ENCODE measurements at regions not wholly inside any gene's neighbourhood (a gene's known extent, or its start where the extent isn't known, plus 50 kb on each side); places are given as distances from the start of the nearest gene placed in this dataset.

GRCh38 chr2:188078534-188078933 lies 213.1 kb upstream of the GULP1 start:
- H3K27me3 ChIP-seq (ENCODE audit: control insufficient read depth in 3 of 3, insufficient read depth in 3 of 3, low read length in 3 of 3): no peaks in the 10 kb centered on the region
- no peak overlapping the region for H3K4me3 ChIP-seq (ENCODE audit: low read length in 3 of 3)
- peaks cover 0 to 2% (median 0%) of the 10 kb centered on the region in 3 donors for H3K9me3 ChIP-seq (ENCODE audit: control insufficient read depth in 3 of 3, low read length in 3 of 3)
- H3K9ac ChIP-seq (ENCODE audit: low read depth in 1 of 3, low read length in 3 of 3): no peak overlapping the region
- H3K36me3 ChIP-seq (ENCODE audit: control insufficient read depth in 3 of 3, insufficient read depth in 3 of 3, low read length in 3 of 3): no peaks in the 10 kb centered on the region
- H3K4me1 ChIP-seq (ENCODE audit: control insufficient read depth in 3 of 3, insufficient read depth in 3 of 3, low read length in 3 of 3): no peaks in the 10 kb centered on the region
- no peak overlapping the region for H3K27ac ChIP-seq (ENCODE audit: low read depth, low read length)

GRCh38 chr2:188079196-188079595 lies 212.5 kb upstream of the GULP1 start:
- no peak overlapping the region for H3K9ac ChIP-seq (ENCODE audit: low read depth in 1 of 3, low read length in 3 of 3)
- no peak overlapping the region for H3K4me3 ChIP-seq (ENCODE audit: low read length in 3 of 3)
- no peaks in the 10 kb centered on the region for H3K4me1 ChIP-seq (ENCODE audit: control insufficient read depth in 3 of 3, insufficient read depth in 3 of 3, low read length in 3 of 3)

GRCh38 chr2:188085421-188085820 lies 206.3 kb upstream of the GULP1 start:
- Histone ChIP-seq H3K9me3 (ENCODE audit: control insufficient read depth in 3 of 3, low read length in 3 of 3) (no peaks in the 10 kb centered on the region), H3K4me3 (ENCODE audit: low read length in 3 of 3) (no peak overlapping the region), H3K9ac (ENCODE audit: low read depth in 1 of 3, low read length in 3 of 3) (no peak overlapping the region), H3K27ac (ENCODE audit: low read depth, low read length) (no peak overlapping the region), H3K36me3 (ENCODE audit: control insufficient read depth in 3 of 3, insufficient read depth in 3 of 3, low read length in 3 of 3) (no peaks in the 10 kb centered on the region), H3K4me1 (ENCODE audit: control insufficient read depth in 3 of 3, insufficient read depth in 3 of 3, low read length in 3 of 3) (no peaks in the 10 kb centered on the region), H3K27me3 (ENCODE audit: control insufficient read depth in 3 of 3, insufficient read depth in 3 of 3, low read length in 3 of 3) (no peaks in the 10 kb centered on the region)

More at GRCh38 chr2:188079196-188079595, 212.5 kb upstream of the GULP1 start:
- no peaks in the 10 kb centered on the region for H3K36me3 ChIP-seq (ENCODE audit: control insufficient read depth in 3 of 3, insufficient read depth in 3 of 3, low read length in 3 of 3)
- no peaks in the 10 kb centered on the region for H3K9me3 ChIP-seq (ENCODE audit: control insufficient read depth in 3 of 3, low read length in 3 of 3)
- H3K27me3 ChIP-seq (ENCODE audit: control insufficient read depth in 3 of 3, insufficient read depth in 3 of 3, low read length in 3 of 3): no peaks in the 10 kb centered on the region
- H3K27ac ChIP-seq (ENCODE audit: low read depth, low read length): no peak overlapping the region

- Histone ChIP-seq H3K4me3 (ENCODE audit: low read length in 3 of 3) (no peak overlapping the region), H3K27me3 (ENCODE audit: control insufficient read depth in 3 of 3, insufficient read depth in 3 of 3, low read length in 3 of 3) (no peaks in the 10 kb centered on the region), H3K27ac (ENCODE audit: low read depth, low read length) (no peak overlapping the region), H3K9ac (ENCODE audit: low read depth in 1 of 3, low read length in 3 of 3) (no peak overlapping the region), H3K9me3 (ENCODE audit: control insufficient read depth in 3 of 3, low read length in 3 of 3) (no peaks in the 10 kb centered on the region), H3K36me3 (ENCODE audit: control insufficient read depth in 3 of 3, insufficient read depth in 3 of 3, low read length in 3 of 3) (no peaks in the 10 kb centered on the region), H3K4me1 (ENCODE audit: control insufficient read depth in 3 of 3, insufficient read depth in 3 of 3, low read length in 3 of 3) (no peaks in the 10 kb centered on the region)
Observed at GRCh38 chr2:188089901-188090300, 201.8 kb upstream of the GULP1 start.

GRCh38 chr2:188091220-188091619 lies 200.5 kb upstream of the GULP1 start:
- H3K27me3 ChIP-seq (ENCODE audit: control insufficient read depth in 3 of 3, insufficient read depth in 3 of 3, low read length in 3 of 3): no peaks in the 10 kb centered on the region
- no peaks in the 10 kb centered on the region for H3K9me3 ChIP-seq (ENCODE audit: control insufficient read depth in 3 of 3, low read length in 3 of 3)
- H3K27ac ChIP-seq (ENCODE audit: low read depth, low read length): no peak overlapping the region
- H3K36me3 ChIP-seq (ENCODE audit: control insufficient read depth in 3 of 3, insufficient read depth in 3 of 3, low read length in 3 of 3): no peaks in the 10 kb centered on the region
- H3K9ac ChIP-seq (ENCODE audit: low read depth in 1 of 3, low read length in 3 of 3): no peak overlapping the region
- H3K4me3 ChIP-seq (ENCODE audit: low read length in 3 of 3): no peak overlapping the region
- H3K4me1 ChIP-seq (ENCODE audit: control insufficient read depth in 3 of 3, insufficient read depth in 3 of 3, low read length in 3 of 3): no peaks in the 10 kb centered on the region

- H3K36me3 ChIP-seq (ENCODE audit: control insufficient read depth in 3 of 3, insufficient read depth in 3 of 3, low read length in 3 of 3): no peaks in the 10 kb centered on the region
- no peaks in the 10 kb centered on the region for H3K9me3 ChIP-seq (ENCODE audit: control insufficient read depth in 3 of 3, low read length in 3 of 3)
- H3K9ac ChIP-seq (ENCODE audit: low read depth in 1 of 3, low read length in 3 of 3): no peak overlapping the region
- no peaks in the 10 kb centered on the region for H3K4me1 ChIP-seq (ENCODE audit: control insufficient read depth in 3 of 3, insufficient read depth in 3 of 3, low read length in 3 of 3)
- no peak overlapping the region for H3K4me3 ChIP-seq (ENCODE audit: low read length in 3 of 3)
- no peaks in the 10 kb centered on the region for H3K27me3 ChIP-seq (ENCODE audit: control insufficient read depth in 3 of 3, insufficient read depth in 3 of 3, low read length in 3 of 3)
- H3K27ac ChIP-seq (ENCODE audit: low read depth, low read length): no peak overlapping the region
Observed at GRCh38 chr2:188092734-188093133, 198.9 kb upstream of the GULP1 start.

GRCh38 chr2:188096910-188097309 lies 194.8 kb upstream of the GULP1 start:
- Histone ChIP-seq H3K36me3 (ENCODE audit: control insufficient read depth in 3 of 3, insufficient read depth in 3 of 3, low read length in 3 of 3) (no peaks in the 10 kb centered on the region), H3K9me3 (ENCODE audit: control insufficient read depth in 3 of 3, low read length in 3 of 3) (no peaks in the 10 kb centered on the region), H3K27me3 (ENCODE audit: control insufficient read depth in 3 of 3, insufficient read depth in 3 of 3, low read length in 3 of 3) (no peaks in the 10 kb centered on the region), H3K4me1 (ENCODE audit: control insufficient read depth in 3 of 3, insufficient read depth in 3 of 3, low read length in 3 of 3) (no peaks in the 10 kb centered on the region), H3K9ac (ENCODE audit: low read depth in 1 of 3, low read length in 3 of 3) (no peak overlapping the region), H3K27ac (ENCODE audit: low read depth, low read length) (no peak overlapping the region), H3K4me3 (ENCODE audit: low read length in 3 of 3) (no peak overlapping the region)

GRCh38 chr2:188102881-188103280 lies 188.8 kb upstream of the GULP1 start:
- Histone ChIP-seq H3K4me1 (ENCODE audit: control insufficient read depth in 3 of 3, insufficient read depth in 3 of 3, low read length in 3 of 3) (no peaks in the 10 kb centered on the region), H3K9me3 (ENCODE audit: control insufficient read depth in 3 of 3, low read length in 3 of 3) (peaks cover 0 to 5% (median 2%) of the 10 kb centered on the region in 3 donors), H3K9ac (ENCODE audit: low read depth in 1 of 3, low read length in 3 of 3) (no peak overlapping the region), H3K27me3 (ENCODE audit: control insufficient read depth in 3 of 3, insufficient read depth in 3 of 3, low read length in 3 of 3) (no peaks in the 10 kb centered on the region), H3K36me3 (ENCODE audit: control insufficient read depth in 3 of 3, insufficient read depth in 3 of 3, low read length in 3 of 3) (no peaks in the 10 kb centered on the region), H3K27ac (ENCODE audit: low read depth, low read length) (no peak overlapping the region), H3K4me3 (ENCODE audit: low read length in 3 of 3) (no peak overlapping the region)

- Histone ChIP-seq H3K4me3 (ENCODE audit: low read length in 3 of 3) (no peak overlapping the region), H3K9ac (ENCODE audit: low read depth in 1 of 3, low read length in 3 of 3) (no peak overlapping the region), H3K9me3 (ENCODE audit: control insufficient read depth in 3 of 3, low read length in 3 of 3) (no peaks in the 10 kb centered on the region), H3K27ac (ENCODE audit: low read depth, low read length) (no peak overlapping the region), H3K27me3 (ENCODE audit: control insufficient read depth in 3 of 3, insufficient read depth in 3 of 3, low read length in 3 of 3) (no peaks in the 10 kb centered on the region), H3K4me1 (ENCODE audit: control insufficient read depth in 3 of 3, insufficient read depth in 3 of 3, low read length in 3 of 3) (no peaks in the 10 kb centered on the region), H3K36me3 (ENCODE audit: control insufficient read depth in 3 of 3, insufficient read depth in 3 of 3, low read length in 3 of 3) (no peaks in the 10 kb centered on the region)
Observed at GRCh38 chr2:188114014-188114413, 177.7 kb upstream of the GULP1 start.

GRCh38 chr2:188117706-188118105 lies 174.0 kb upstream of the GULP1 start:
- H3K27me3 ChIP-seq (ENCODE audit: control insufficient read depth in 3 of 3, insufficient read depth in 3 of 3, low read length in 3 of 3): no peaks in the 10 kb centered on the region
- H3K4me3 ChIP-seq (ENCODE audit: low read length in 3 of 3): no peak overlapping the region
- H3K4me1 ChIP-seq (ENCODE audit: control insufficient read depth in 3 of 3, insufficient read depth in 3 of 3, low read length in 3 of 3): no peaks in the 10 kb centered on the region
- H3K27ac ChIP-seq (ENCODE audit: low read depth, low read length): no peak overlapping the region
- no peak overlapping the region for H3K9ac ChIP-seq (ENCODE audit: low read depth in 1 of 3, low read length in 3 of 3)
- H3K36me3 ChIP-seq (ENCODE audit: control insufficient read depth in 3 of 3, insufficient read depth in 3 of 3, low read length in 3 of 3): no peaks in the 10 kb centered on the region
- no peaks in the 10 kb centered on the region for H3K9me3 ChIP-seq (ENCODE audit: control insufficient read depth in 3 of 3, low read length in 3 of 3)

GRCh38 chr2:188118431-188118830 lies 173.2 kb upstream of the GULP1 start:
- Histone ChIP-seq H3K4me1 (ENCODE audit: control insufficient read depth in 3 of 3, insufficient read depth in 3 of 3, low read length in 3 of 3) (no peaks in the 10 kb centered on the region), H3K9me3 (ENCODE audit: control insufficient read depth in 3 of 3, low read length in 3 of 3) (no peaks in the 10 kb centered on the region), H3K9ac (ENCODE audit: low read depth in 1 of 3, low read length in 3 of 3) (no peak overlapping the region), H3K4me3 (ENCODE audit: low read length in 3 of 3) (no peak overlapping the region), H3K27ac (ENCODE audit: low read depth, low read length) (no peak overlapping the region), H3K36me3 (ENCODE audit: control insufficient read depth in 3 of 3, insufficient read depth in 3 of 3, low read length in 3 of 3) (no peaks in the 10 kb centered on the region), H3K27me3 (ENCODE audit: control insufficient read depth in 3 of 3, insufficient read depth in 3 of 3, low read length in 3 of 3) (no peaks in the 10 kb centered on the region)

Measured in skeletal muscle tissue (tissue), 3 donors.